Jurkat, Clone E6-1 (cell line): ENCODE measurements at regions not wholly inside any gene's neighbourhood (a gene's known extent, or its start where the extent isn't known, plus 50 kb on each side); places are given as distances from the start of the nearest gene placed in this dataset.
"Not testable (repeated sequence)": the region's sequence is repeated elsewhere in the genome, so short reads cannot be mapped to it uniquely, and the experiment has no call there.

Experiments used
- DNase-seq: peaks from one replicate; pipeline ENCODE4 v3.0.0-alpha.2; 2011; ENCODE audit warnings: low read depth, low spot score
- H3K4me3 ChIP-seq: 2 replicates; pipeline ENCODE4 v1.5.1; 2011; ENCODE audit warnings: mild to moderate bottlenecking, low read length, control low read depth, moderate library complexity

DNA sequence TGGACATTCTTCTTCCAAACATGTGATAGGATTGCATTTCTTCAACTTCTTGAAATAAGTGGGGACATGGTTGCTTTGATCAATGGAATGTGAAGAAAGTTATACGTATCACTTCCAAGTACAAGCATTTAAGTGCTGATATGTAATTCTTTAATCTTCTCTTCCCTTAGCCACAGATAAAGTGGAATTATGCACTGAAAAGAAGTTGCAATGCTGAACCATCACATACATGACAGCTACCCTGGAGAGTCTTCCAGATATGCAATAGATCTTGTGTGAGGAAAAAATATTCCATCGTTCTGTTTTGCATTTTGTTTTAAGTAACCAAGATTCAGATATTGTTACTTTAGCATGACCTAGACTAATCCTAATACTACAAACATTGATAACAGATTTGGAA, 674.3 kb downstream of the NSUN3 start:
- no peak overlapping the region for H3K4me3 ChIP-seq
- DNase-seq: no peak

DNA sequence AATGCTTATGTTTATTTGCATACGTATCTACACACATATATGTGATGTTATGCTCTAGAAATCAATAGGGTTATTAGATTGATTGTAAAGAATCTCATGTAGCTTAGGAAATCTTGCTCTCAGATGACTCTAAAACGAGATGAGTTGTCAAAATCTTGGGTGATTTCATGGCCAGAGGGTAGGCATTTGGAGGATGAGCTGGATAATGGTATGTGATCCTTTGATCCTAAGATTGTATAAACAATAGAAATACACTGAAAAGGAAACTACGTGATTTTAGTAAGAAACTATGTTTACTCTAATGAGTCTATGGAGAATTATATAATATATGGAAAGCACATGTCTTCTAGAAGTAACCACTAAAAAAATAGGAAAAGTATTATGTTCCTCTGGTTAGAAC, 676.6 kb downstream of the NSUN3 start:
- H3K4me3 ChIP-seq: no peak overlapping the region
- DNase-seq: no peak

DNA sequence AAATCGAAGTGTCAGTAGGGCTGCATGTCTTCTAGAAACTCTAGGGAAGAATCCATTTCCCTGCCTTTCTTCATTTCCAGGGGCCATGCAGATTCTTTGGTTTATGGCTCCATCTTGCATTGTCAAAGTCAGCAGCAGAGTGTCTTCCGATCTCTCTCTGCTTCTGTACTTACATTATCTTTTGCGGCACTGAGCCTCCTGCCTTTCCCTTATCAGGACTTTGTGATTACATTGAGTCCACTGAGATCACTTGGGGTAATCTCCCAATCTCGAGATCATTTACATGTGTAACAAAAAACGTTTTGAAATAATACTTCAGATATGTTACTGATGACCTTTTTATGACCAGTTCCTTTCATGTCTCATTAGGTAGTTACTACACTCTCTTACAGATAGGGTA, 695.9 kb downstream of the NSUN3 start:
- H3K4me3 ChIP-seq: no peak overlapping the region
- DNase-seq: no peak

DNA sequence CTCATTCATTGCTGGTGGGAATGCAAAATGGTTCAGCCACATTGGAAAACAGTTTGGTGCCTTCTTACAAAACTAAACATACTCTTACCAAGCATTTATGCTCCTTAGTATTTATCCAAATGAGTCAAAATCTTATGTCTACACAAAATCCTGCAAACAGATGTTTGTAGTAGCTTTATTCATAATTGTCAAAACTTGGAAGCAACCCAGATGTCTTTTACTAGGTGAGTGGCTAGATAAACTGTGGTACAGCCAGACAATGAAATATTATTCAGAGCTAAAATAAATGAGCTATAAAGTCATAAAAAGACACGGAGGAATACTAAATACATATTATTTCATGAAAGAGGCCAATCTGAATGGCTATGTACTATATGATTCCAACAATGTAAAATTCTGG, 709.5 kb downstream of the NSUN3 start:
- no peak overlapping the region for H3K4me3 ChIP-seq
- DNase-seq: no peak

DNA sequence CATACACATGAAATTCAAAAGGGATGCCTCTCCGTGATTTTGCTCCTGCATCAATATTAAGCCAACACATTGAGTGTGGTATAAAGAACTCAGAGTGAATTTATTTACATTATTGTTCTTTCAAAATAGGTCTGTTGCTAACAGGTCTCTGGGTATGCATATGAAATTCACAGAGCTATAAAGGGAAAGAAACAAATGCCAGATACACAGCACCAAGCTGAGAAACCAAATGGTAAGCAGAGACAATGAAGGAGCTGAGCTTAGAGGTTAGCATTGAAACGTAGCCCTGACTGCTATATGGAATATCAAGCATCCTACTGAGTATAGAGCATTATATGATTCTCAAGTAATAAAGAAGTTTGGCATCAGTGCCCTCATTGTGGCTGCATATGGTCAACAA, 712.9 kb downstream of the NSUN3 start:
- DNase-seq: no peak
- H3K4me3 ChIP-seq: no peak overlapping the region

DNA sequence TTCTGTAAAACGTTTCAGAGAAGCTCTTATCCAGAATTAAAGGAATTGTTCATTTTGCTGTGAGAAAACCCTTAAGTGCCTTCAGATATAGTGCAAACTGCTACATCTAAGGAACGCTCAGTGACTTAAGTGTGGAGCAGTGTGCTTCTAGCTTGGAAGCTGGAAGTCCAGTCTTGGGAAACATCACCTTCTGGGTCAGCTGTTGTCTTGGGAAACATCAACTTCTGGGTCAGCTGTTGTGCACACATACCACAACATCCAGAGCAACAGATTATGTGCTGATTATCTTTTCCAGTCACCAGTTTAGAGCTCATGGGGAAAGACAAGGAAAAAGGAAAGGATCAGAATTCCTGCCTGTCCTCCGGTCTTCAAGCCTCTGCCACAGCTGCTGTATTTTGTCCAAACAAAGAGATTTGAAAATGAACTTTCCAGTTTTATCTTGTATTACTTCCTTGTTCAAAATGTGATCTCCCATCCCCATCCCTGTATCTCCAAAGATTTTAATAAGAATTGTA, 713.6 kb downstream of the NSUN3 start:
- H3K4me3 ChIP-seq: no peak overlapping the region
- DNase-seq: no peak

DNA sequence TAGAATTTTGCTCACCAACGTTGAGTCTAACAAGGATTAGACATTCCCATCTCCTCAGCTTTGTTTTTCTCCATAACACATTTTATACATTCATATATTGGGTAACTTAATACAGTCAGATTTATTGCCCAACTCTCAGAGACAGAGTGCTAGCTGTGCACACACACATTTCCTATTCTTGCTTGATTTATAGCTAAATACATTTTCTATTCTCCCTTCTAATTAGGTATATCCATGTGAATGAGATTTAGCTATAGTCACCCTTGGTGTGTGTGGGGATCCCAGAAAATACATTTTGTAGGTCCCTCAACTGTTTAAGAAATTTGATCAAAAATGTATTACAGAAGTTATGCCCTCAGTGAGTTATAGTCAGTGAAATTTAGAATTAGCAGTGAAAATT, 715.4 kb downstream of the NSUN3 start:
- no peak for DNase-seq
- H3K4me3 ChIP-seq: no peak overlapping the region

DNA sequence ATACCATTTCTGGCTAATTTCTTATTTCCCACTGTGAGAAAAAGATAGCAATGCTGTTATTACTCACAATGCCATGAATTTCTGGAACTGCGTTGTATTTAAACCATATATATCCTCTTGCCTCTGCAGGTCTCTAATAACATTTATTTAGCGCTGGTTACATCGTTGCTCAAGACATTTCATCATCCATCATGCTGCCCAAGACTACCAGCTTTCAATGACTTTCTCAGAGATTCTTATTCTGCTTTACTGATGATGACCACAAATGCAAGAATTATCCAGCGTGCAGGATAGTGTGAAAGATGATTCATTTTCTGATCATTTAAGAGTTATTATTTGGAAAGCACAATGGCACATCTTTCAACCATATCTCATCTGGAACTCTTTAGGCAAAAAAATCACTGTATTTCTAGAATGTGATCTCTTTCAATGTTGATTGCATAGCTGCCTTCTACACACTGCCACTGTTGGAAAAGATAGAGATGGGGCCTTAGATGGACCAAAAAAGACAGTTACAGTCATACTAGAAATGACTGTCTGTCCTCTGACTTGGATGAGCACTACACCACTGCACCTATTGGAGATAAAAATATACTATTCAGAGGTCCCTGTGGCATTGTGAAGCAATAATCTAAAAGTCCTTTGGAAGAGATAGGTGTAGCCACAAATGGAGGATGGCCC, 716.1 kb downstream of the NSUN3 start:
- no peak for DNase-seq
- no peak overlapping the region for H3K4me3 ChIP-seq

DNA sequence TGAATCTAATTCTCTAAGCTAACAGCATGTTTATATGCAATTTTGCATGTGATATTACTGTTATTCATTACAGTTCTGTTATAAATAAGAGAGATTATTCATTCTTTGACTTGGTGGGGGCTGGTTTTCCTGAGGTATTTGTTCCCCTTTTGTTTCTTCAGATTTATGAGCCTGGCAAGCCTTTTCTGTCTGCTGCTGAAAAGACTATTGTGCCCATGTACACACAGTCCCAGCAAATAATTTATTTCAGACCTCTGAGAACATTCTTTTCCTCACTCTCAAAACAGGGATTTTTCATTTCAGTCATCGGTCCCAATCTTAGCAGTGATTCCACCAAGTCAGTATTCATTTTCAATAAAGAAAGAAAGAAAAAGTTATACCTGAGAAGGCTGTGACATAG, 716.8 kb downstream of the NSUN3 start:
- no peak for DNase-seq
- no peak overlapping the region for H3K4me3 ChIP-seq

DNA sequence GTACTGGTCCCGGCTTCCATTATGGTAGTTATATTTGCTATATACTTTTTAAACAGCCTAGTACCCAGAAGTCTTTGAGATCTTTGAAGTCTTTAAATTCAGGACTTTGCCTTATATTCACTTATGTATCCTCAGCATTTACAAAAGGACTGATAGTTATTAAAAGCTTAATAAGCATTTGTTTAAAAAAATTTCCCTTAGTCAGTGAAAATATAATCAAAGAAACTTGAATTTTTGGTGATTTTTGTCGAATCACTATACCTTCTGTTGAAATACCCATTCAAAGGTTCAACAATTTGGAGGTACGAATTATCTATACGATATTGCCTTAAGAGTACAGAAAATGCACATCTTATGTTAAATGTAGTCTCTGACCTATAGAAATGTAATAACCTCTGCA, 721.4 kb downstream of the NSUN3 start:
- H3K4me3 ChIP-seq: no peak overlapping the region
- no peak for DNase-seq

DNA sequence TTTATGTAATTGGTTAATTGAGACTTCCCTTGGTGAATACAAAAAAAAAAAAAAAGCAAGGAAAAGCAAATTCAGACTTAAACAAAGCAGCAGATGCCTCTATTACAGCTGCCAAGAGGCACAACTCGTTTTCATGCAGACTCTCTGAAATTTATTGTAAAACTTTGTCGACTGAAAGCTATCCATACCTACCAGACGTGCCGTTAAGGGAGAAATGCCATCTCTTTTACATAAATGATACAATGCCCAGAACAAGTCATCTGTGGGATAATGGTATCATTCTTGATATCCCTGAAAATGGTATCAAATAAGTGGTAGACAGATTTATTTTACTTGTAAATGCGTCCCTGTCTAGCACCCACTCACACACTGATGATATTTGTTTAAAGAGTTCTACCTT, 724.2 kb downstream of the NSUN3 start:
- DNase-seq: no peak
- H3K4me3 ChIP-seq: no peak overlapping the region

DNA sequence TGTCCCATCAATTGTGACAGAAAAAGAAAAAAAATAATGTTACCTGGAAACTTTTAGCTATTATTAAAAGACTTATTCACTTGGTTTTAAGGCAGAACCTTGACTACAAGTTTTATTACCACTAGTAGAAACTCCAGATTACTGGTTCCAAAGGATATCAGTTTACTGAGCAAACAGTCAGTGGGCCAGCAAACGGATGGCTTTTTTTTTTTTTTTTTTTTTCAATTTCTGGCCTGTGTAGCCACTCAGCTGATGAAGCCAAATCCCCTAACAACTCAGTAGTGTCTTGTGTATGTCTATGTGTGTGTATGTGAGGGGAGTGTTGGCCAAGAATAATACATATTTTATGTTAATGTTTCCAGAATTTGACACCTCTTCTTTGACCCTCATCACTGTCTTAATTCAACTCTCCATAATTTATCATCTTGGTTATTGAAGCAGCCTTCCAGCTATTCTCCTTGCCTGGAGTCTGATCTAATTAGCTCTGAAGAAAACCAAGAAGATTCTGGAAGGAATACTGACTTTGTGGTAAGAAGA, 724.9 kb downstream of the NSUN3 start:
- no peak for DNase-seq
- no peak overlapping the region for H3K4me3 ChIP-seq

DNA sequence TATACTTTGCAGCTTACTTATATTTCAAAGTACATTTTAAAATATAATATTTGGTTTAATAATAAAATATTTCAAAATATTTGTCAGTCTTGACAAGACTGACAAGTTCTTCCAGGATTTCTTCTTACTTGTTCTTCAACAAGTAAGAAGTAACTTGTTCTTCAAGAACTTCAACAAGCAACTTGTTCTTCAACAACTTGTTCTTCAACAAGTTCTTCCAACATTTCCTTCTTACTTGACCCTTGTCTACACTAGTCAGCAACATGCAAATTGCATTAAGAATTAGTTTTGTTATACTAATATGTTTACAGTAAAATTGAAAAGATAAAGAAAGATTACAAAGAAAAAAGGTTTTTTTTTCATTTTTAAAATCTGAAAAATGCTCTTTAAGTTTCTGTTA, 731.7 kb downstream of the NSUN3 start:
- H3K4me3 ChIP-seq: no peak overlapping the region
- DNase-seq: no peak

DNA sequence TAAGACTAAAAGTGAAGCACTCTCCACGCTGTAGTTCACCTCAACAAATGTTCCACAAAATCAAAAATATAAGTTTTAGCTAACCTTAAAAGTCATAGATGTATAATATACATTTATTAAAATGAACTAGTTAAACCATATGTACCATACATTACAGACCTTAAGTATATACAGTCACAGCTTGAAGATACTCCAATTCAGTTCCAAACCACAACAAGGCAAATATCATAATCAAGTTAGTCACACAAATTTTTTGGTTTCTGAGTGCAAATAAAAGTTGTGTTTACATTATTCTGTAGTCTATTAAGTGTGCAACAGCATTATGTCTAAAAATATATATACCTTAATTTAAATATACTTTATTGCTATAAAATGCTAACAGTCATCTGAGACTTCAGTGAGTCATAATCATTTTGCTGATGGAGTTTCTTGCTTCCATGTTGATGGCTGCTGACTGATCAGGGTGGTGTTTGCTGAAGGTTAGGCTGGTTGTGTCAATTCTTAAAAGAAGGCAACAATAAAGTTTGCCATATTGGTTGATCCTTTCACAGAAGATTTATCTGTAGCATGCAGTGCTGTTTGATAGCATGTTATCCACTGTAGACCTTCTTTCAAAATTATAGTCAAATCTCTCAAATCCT, 736.7 kb downstream of the NSUN3 start:
- H3K4me3 ChIP-seq: no peak overlapping the region
- DNase-seq: no peak

DNA sequence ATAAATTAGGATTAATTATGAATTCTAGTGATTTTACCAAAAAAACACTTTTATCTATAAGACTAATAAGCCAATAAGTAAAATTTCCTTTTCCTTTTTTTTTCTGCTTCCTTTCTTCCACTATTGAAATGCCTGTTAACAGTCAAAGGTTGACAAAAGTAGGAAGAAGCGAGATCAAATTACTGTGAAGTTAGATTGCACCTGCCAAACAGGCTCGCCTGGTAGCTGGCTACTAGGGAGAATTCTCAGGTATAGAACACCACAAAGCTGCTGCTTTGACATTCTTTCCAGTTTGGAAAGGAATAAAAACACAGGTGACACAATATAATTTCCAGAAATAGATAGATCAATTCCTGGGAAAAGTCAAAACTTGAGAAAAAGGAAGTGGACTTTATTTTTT, 749.0 kb downstream of the NSUN3 start:
- no peak for DNase-seq
- no peak overlapping the region for H3K4me3 ChIP-seq

DNA sequence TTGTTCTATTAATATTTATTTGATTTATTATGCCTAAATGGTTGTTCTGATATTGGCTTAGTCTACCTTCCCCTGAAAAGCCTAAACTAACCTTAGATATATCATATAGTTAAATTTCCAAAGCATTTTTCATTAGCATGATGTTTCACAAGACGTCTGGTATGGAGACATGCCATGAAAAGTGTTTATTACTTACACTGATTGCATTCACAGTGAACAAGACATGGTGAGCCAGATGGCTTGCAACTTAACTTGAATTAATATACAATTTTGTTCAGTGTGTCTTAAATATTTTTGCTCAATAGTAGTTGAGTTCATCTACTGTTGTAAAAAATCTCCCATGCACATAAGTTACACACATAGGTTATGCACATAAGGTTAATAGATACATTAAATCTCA, 758.4 kb downstream of the NSUN3 start:
- no peak for DNase-seq
- no peak overlapping the region for H3K4me3 ChIP-seq

DNA sequence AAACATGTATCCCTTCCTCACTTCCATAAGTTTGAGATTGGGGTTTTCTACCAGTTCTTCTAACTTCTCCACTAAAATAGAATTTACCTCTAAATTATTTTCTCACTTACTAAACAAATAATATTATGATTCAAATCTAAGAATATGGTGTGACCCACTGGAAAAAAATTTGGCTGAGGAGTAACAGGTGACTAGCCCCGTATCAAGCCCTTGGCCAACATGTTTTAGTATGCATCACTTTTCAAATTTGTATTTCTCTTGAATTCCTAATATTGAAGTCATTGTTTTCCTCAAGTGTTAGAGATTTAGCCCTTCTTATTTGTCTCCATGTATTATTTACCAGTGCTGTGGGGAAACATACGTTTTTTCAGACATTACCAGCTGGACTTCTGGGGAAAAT, 759.4 kb downstream of the NSUN3 start:
- no peak for DNase-seq
- H3K4me3 ChIP-seq: no peak overlapping the region

DNA sequence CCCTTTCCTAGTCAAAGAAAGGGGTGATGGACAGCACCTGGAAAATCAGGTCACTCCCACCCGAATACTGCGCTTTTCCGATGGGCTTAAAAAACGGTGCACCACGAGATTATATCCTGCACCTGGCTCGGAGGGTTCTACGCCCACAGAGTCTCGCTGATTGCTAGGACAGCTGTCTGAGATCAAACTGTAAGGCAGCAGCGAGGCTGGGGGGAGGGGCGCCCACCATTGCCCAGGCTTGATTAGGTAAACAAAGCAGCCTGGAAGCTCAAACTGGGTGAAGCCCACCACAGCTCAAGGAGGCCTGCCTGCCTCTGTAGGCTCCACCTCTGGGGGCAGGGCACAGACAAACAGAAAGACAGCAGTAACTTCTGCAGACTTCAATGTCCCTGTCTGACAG, 783.4 kb downstream of the NSUN3 start:
- peak; percentile 16 for DNase-seq
- not testable (repeated sequence) for H3K4me3 ChIP-seq

DNA sequence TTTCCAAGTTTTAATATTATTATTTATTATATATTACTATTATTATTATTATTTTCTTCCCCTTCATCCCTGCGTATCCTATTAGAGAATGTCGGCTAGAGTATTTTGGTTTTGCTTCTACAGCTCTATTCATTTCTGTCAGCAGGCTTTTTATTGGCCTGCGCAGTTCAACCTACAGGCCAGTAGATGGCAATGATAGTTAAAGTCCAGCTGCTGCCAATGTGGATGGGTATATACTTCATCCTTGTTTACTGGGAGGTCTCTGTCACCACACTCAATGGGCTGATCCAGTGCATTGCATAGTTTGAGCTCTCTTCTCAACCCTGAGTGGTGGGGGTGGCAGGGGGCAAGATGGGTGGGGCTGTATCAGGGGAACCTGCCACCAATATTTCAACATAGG, 799.8 kb downstream of the NSUN3 start:
- no peak overlapping the region for H3K4me3 ChIP-seq
- peak; percentile 15 for DNase-seq

DNA sequence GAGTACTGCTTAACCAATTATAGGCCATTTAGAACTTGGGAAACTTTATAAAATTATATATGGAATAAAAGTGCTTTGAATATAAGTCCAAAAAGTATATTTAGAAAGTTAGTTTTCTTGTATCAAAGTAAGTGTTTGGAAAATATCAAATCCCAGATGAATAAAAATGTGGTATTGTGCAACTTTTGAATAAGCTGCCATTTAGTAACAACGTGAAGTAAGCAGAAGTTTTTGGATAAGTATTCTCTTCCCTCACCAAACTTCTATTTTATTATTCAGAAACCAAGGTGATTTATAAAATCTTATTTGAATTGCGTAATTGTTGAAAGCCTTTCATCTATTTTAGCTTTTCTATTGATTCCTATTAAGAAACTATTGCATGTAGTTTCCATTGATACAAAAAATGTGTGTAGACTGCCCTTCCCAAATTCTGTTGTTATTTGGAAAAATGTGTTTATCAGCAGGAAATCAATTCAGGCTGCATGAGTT, 806.2 kb downstream of the NSUN3 start:
- H3K4me3 ChIP-seq: no peak overlapping the region
- DNase-seq: no peak

DNA sequence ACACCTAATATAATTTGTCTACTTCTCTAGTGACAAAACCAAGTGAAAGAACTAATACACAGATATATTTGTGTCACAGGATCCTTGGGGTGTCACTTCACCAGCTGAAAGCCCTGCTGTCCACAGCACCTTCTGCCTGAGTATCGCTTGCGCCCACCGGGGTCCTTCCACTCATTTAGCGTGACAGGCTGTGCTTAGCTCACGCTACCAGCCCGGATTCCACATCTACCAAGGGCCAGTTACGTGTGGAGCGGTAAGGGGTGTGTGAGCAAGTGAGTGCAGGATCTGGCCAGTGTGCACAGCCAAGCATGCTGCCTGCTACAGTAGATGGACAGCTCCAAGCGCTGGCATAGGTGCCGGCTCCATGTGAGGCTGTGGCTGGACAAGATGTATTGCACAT, 810.9 kb downstream of the NSUN3 start:
- H3K4me3 ChIP-seq: no peak overlapping the region
- no peak for DNase-seq
